Rectal smooth muscle tissue (tissue), 1 donor: ENCODE measurements at regions not wholly inside any gene's neighbourhood (a gene's known extent, or its start where the extent isn't known, plus 50 kb on each side); places are given as distances from the start of the nearest gene placed in this dataset.

Experiments
- H3K27ac ChIP-seq: one replicate; pipeline ENCODE4 v1.7.0; 2013; ENCODE audit warnings: low read depth, low read length, inconsistent platforms
- H3K27me3 ChIP-seq: one replicate; pipeline ENCODE4 v1.7.0; 2013; ENCODE audit warnings: low read length; ENCODE audit not compliant: control insufficient read depth, insufficient read depth
- H3K36me3 ChIP-seq: one replicate; pipeline ENCODE4 v1.7.0; 2013; ENCODE audit warnings: low read length; ENCODE audit not compliant: control insufficient read depth, insufficient read depth
- H3K4me1 ChIP-seq: one replicate; pipeline ENCODE4 v1.7.0; 2013; ENCODE audit warnings: low read length; ENCODE audit not compliant: control insufficient read depth, insufficient read depth
- H3K4me3 ChIP-seq: one replicate; pipeline ENCODE4 v1.7.0; 2013; ENCODE audit warnings: low read length
- H3K9ac ChIP-seq: one replicate; pipeline ENCODE4 v1.7.0; 2013; ENCODE audit warnings: low read length

GRCh38 chr6:159513074-159513720 is 179.8 kb downstream of the SOD2 start:
- H3K4me1 ChIP-seq, result no peaks in the 10 kb centered on the region
- no peaks in the 10 kb centered on the region for H3K36me3 ChIP-seq
- no peak overlapping the region for H3K4me3 ChIP-seq
- H3K9ac ChIP-seq, result no peak overlapping the region
- no peaks in the 10 kb centered on the region for H3K27me3 ChIP-seq
- no peak overlapping the region for H3K27ac ChIP-seq

- Histone ChIP-seq H3K36me3 (no peaks in the 10 kb centered on the region), H3K27ac (no peak overlapping the region), H3K4me1 (no peaks in the 10 kb centered on the region), H3K27me3 (no peaks in the 10 kb centered on the region), H3K4me3 (no peak overlapping the region), H3K9ac (no peak overlapping the region)
Measured at GRCh38 chr6:159512571-159512970, 180.5 kb downstream of the SOD2 start.

DNA sequence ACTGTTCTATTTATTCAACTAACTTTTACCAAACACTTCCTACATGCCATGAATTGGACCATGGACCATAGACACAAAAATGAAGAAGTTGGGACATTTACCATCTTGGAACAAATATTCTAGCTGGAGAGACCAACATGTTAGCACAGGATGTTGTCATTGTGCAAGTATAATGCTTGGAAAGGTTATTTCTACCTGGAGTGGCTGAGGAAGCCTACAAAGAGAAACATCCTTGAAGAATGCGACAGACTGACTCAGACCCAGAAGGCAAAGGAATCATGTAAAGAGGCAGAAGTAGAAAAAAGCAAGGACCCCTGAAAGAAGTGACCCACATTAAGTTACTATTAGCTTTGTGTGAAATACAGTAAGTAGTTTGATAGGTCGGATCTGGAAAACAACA is 180.9 kb downstream of the SOD2 start:
- H3K27ac ChIP-seq, result no peak overlapping the region
- H3K27me3 ChIP-seq, result no peaks in the 10 kb centered on the region
- H3K36me3 ChIP-seq, result no peaks in the 10 kb centered on the region
- no peak overlapping the region for H3K9ac ChIP-seq
- no peaks in the 10 kb centered on the region for H3K4me1 ChIP-seq
- H3K4me3 ChIP-seq, result no peak overlapping the region

GRCh38 chr6:159510141-159510540 is 182.9 kb downstream of the SOD2 start:
- no peak overlapping the region for H3K27ac ChIP-seq
- H3K4me1 ChIP-seq, result no peaks in the 10 kb centered on the region
- no peak overlapping the region for H3K4me3 ChIP-seq
- no peak overlapping the region for H3K9ac ChIP-seq
- H3K36me3 ChIP-seq, result no peaks in the 10 kb centered on the region
- H3K27me3 ChIP-seq, result no peaks in the 10 kb centered on the region

GRCh38 chr6:159508931-159509330 is 184.1 kb downstream of the SOD2 start:
- Histone ChIP-seq H3K9ac (no peak overlapping the region), H3K36me3 (no peaks in the 10 kb centered on the region), H3K4me1 (no peaks in the 10 kb centered on the region), H3K27ac (no peak overlapping the region), H3K27me3 (no peaks in the 10 kb centered on the region), H3K4me3 (no peak overlapping the region)

DNA sequence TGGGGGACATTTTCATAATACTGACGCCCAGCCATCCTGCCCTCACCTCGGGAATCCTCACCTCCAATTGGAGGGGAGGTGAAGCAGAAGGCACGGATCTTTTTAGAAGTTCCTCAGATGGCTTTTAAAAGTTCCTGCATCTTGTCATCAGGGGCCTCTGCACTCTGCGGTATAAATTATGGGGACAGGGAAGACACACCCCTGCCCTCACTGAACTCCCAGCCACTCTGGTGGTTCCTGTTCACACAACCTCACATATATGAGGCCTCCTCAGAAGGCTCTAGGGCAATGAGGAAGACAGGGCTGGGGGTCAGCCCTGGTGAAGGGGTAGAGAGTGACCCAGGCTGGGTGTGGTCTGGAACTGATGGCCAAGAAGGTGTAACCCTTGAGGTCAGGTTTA is 187.0 kb downstream of the SOD2 start:
- no peaks in the 10 kb centered on the region for H3K36me3 ChIP-seq
- H3K4me1 ChIP-seq, result no peaks in the 10 kb centered on the region
- H3K27me3 ChIP-seq, result no peaks in the 10 kb centered on the region
- no peak overlapping the region for H3K4me3 ChIP-seq
- no peak overlapping the region for H3K27ac ChIP-seq
- H3K9ac ChIP-seq, result no peak overlapping the region

GRCh38 chr6:159505140-159505922 is 187.7 kb downstream of the SOD2 start:
- H3K27ac ChIP-seq, result no peak overlapping the region
- no peak overlapping the region for H3K9ac ChIP-seq
- H3K36me3 ChIP-seq, result no peaks in the 10 kb centered on the region

GRCh38 chr6:159501558-159501957 is 191.5 kb downstream of the SOD2 start:
- Histone ChIP-seq H3K9ac (no peak overlapping the region), H3K36me3 (no peaks in the 10 kb centered on the region), H3K4me1 (no peaks in the 10 kb centered on the region), H3K27ac (no peak overlapping the region), H3K27me3 (no peaks in the 10 kb centered on the region), H3K4me3 (no peak overlapping the region)

More at GRCh38 chr6:159505140-159505922, 187.7 kb downstream of the SOD2 start:
- Histone ChIP-seq H3K4me1 (no peaks in the 10 kb centered on the region), H3K4me3 (no peak overlapping the region), H3K27me3 (no peaks in the 10 kb centered on the region)

DNA sequence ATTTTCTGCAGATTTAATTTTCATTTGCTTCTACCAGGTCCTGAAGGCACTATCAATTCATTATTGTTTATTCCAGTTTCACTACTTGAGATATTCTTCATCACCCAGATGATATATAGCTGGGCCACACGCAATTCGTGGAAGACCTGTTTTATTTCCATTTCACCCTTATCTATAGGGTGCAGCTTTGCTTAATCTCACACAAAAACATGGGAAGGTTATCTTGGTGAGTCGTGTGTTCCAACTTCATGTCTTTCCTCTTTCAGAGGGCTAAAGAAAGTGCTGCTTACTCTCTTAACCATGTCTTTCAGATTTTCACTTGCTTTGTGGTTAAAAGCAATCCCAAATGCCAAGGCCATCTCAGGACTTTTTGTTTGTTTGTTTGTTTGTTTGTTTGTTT is 194.0 kb downstream of the SOD2 start:
- Histone ChIP-seq H3K36me3 (no peaks in the 10 kb centered on the region), H3K27ac (no peak overlapping the region), H3K9ac (no peak overlapping the region), H3K27me3 (no peaks in the 10 kb centered on the region), H3K4me3 (no peak overlapping the region), H3K4me1 (no peaks in the 10 kb centered on the region)

- Histone ChIP-seq H3K27me3 (no peaks in the 10 kb centered on the region), H3K4me3 (no peak overlapping the region), H3K9ac (no peak overlapping the region), H3K36me3 (no peaks in the 10 kb centered on the region), H3K27ac (peak overlapping the region; percentile 20), H3K4me1 (peaks cover 3% of the 10 kb centered on the region)
Measured at GRCh38 chr6:159494586-159494972, 198.5 kb downstream of the SOD2 start.

- peak overlapping the region; percentile 20 for H3K27ac ChIP-seq
- no peaks in the 10 kb centered on the region for H3K27me3 ChIP-seq
- H3K4me3 ChIP-seq, result no peak overlapping the region
- no peaks in the 10 kb centered on the region for H3K36me3 ChIP-seq
- peaks cover 3% of the 10 kb centered on the region for H3K4me1 ChIP-seq
- H3K9ac ChIP-seq, result no peak overlapping the region
Measured at GRCh38 chr6:159493898-159494585, 199.0 kb downstream of the SOD2 start.

GRCh38 chr6:159493231-159493897 is 199.7 kb downstream of the SOD2 start:
- H3K27me3 ChIP-seq, result no peaks in the 10 kb centered on the region
- no peak overlapping the region for H3K4me3 ChIP-seq
- peaks cover 3% of the 10 kb centered on the region for H3K4me1 ChIP-seq

More at GRCh38 chr6:159493231-159493897, 199.7 kb downstream of the SOD2 start:
- Histone ChIP-seq H3K36me3 (no peaks in the 10 kb centered on the region), H3K27ac (no peak overlapping the region), H3K9ac (no peak overlapping the region)
